SU-DHL-6 (cell line): ENCODE measurements at regions not wholly inside any gene's neighbourhood (a gene's known extent, or its start where the extent isn't known, plus 50 kb on each side); places are given as distances from the start of the nearest gene placed in this dataset.

ENCODE experiments used
- H2AFZ ChIP-seq: fragments of 200-600 bp; sonication (generic); 2 replicates; pipeline ENCODE4 v1.6.1; 2014; ENCODE audit warnings: low read depth, mild to moderate bottlenecking, moderate library complexity, mixed read lengths, antibody characterized with exemption, low read length; ENCODE audit not compliant: severe bottlenecking
- H3F3A ChIP-seq: fragments of 200-600 bp; shearing (Covaris generic); 2 replicates; pipeline ENCODE4 v1.6.0; 2016; ENCODE audit warnings: antibody characterized with exemption, mild to moderate bottlenecking; ENCODE audit not compliant: insufficient read depth
- H3K27ac ChIP-seq: fragments of 200-600 bp; sonication (generic); 2 replicates; pipeline ENCODE4 v1.5.1; 2016; ENCODE audit warnings: low read depth, mild to moderate bottlenecking, low read length, moderate library complexity, mixed read lengths
- H3K27me3 ChIP-seq: fragments of 200-600 bp; sonication (generic), shearing (Covaris generic); 2 replicates; pipeline ENCODE4 v1.6.0; 2014; ENCODE audit warnings: mild to moderate bottlenecking, low read length
- H3K36me3 ChIP-seq: fragments of 200-600 bp; sonication (generic); 2 replicates; pipeline ENCODE4 v1.6.1; 2014; ENCODE audit warnings: mild to moderate bottlenecking, low read length, mixed read lengths
- H3K4me2 ChIP-seq: fragments of 300-600, 200-600 bp; shearing (Covaris generic), sonication (generic); 2 replicates; pipeline ENCODE4 v1.6.0; 2014; ENCODE audit warnings: low read length, low read depth, mild to moderate bottlenecking; ENCODE audit not compliant: poor library complexity, severe bottlenecking
- H3K4me3 ChIP-seq: fragments of 200-600 bp; sonication (generic); 2 replicates; pipeline ENCODE4 v1.5.1; 2014; ENCODE audit warnings: antibody characterized with exemption, low read length, mild to moderate bottlenecking, mixed read lengths; ENCODE audit not compliant: insufficient read depth, poor library complexity, severe bottlenecking
- H3K79me2 ChIP-seq: fragments of 200-600 bp; sonication (generic); 2 replicates; pipeline ENCODE4 v1.6.1; 2014; ENCODE audit warnings: mild to moderate bottlenecking, low read length, moderate library complexity; ENCODE audit not compliant: insufficient read depth
- H3K9ac ChIP-seq: fragments of 200-600 bp; sonication (generic); 2 replicates; pipeline ENCODE4 v1.7.0; 2014; ENCODE audit warnings: mild to moderate bottlenecking, low read length
- H3K9me2 ChIP-seq: fragments of 200-600 bp; sonication (generic); replicated peaks from 2 replicates; pipeline ENCODE4 v1.6.1; 2014; ENCODE audit warnings: low read length; ENCODE audit not compliant: insufficient read depth
- H3K9me3 ChIP-seq: fragments of 200-600 bp; sonication (generic); 2 replicates; pipeline ENCODE4 v1.6.1; 2014; ENCODE audit warnings: low read length, mixed read lengths; ENCODE audit not compliant: insufficient read depth
- H4K20me1 ChIP-seq: fragments of 200-600 bp; sonication (generic); 2 replicates; pipeline ENCODE4 v1.6.1; 2014; ENCODE audit warnings: low read depth, mild to moderate bottlenecking, antibody characterized with exemption, low read length, moderate library complexity, mixed read lengths
- CTCF ChIP-seq: fragments of 200-600 bp; sonication (generic); IDR thresholded peaks from one replicate; pipeline ENCODE4 v1.5.1; 2017; ENCODE audit warnings: antibody characterized with exemption, mild to moderate bottlenecking, low read length, moderate library complexity; ENCODE audit not compliant: insufficient read depth, poor library complexity, severe bottlenecking
- EZH2phosphoT487 ChIP-seq: fragments of 200-600 bp; sonication (generic), shearing (Covaris generic); conservative IDR thresholded peaks from 2 replicates; pipeline ENCODE4 v1.6.1; 2018; ENCODE audit warnings: mild to moderate bottlenecking, antibody characterized with exemption, low read length, moderate library complexity, mixed read lengths

- H3K9ac ChIP-seq: no peak overlapping the region
These were observed 149.0 kb upstream of the STX18 start for GRCh38 chr4:4690854-4691253.

GRCh38 chr4:4689694-4690440 is 148.0 kb upstream of the STX18 start:
- H3K4me2 ChIP-seq: no peak overlapping the region
- no peak overlapping the region for H3K4me3 ChIP-seq
- no peak overlapping the region for H2AFZ ChIP-seq
- no peaks in the 10 kb centered on the region for H3K36me3 ChIP-seq
- H3F3A ChIP-seq: no peaks in the 10 kb centered on the region
- H3K9me3 ChIP-seq: no peaks in the 10 kb centered on the region
- H3K9ac ChIP-seq: no peak overlapping the region
- H3K79me2 ChIP-seq: no peaks in the 10 kb centered on the region
- H3K9me2 ChIP-seq: no peaks in the 10 kb centered on the region
- no peak overlapping the region for H3K27ac ChIP-seq
- TF ChIP-seq CTCF: no peak
- H3K27me3 ChIP-seq: no peaks in the 10 kb centered on the region
- no peaks in the 10 kb centered on the region for H4K20me1 ChIP-seq

More at GRCh38 chr4:4690854-4691253, 149.0 kb upstream of the STX18 start:
- H3F3A ChIP-seq: no peaks in the 10 kb centered on the region
- no peaks in the 10 kb centered on the region for H3K27me3 ChIP-seq
- H3K27ac ChIP-seq: no peak overlapping the region
- TF ChIP-seq CTCF (no peak), EZH2phosphoT487 (no peak)
- no peaks in the 10 kb centered on the region for H3K9me3 ChIP-seq
- H3K4me2 ChIP-seq: no peak overlapping the region
- no peak overlapping the region for H2AFZ ChIP-seq
- H4K20me1 ChIP-seq: no peaks in the 10 kb centered on the region
- H3K36me3 ChIP-seq: no peaks in the 10 kb centered on the region
- H3K79me2 ChIP-seq: no peaks in the 10 kb centered on the region
- H3K4me3 ChIP-seq: no peak overlapping the region
- H3K9me2 ChIP-seq: no peaks in the 10 kb centered on the region

- H3K27me3 ChIP-seq: no peaks in the 10 kb centered on the region
- no peaks in the 10 kb centered on the region for H3F3A ChIP-seq
- no peak overlapping the region for H3K9ac ChIP-seq
- no peak overlapping the region for H3K4me2 ChIP-seq
- no peak overlapping the region for H3K27ac ChIP-seq
- no peaks in the 10 kb centered on the region for H3K36me3 ChIP-seq
- no peak overlapping the region for H2AFZ ChIP-seq
- TF ChIP-seq EZH2phosphoT487 (no peak), CTCF (no peak)
- no peak overlapping the region for H3K4me3 ChIP-seq
- H3K79me2 ChIP-seq: no peaks in the 10 kb centered on the region
- H3K9me3 ChIP-seq: no peaks in the 10 kb centered on the region
- H3K9me2 ChIP-seq: no peaks in the 10 kb centered on the region
- H4K20me1 ChIP-seq: no peaks in the 10 kb centered on the region
These were observed 146.3 kb upstream of the STX18 start for GRCh38 chr4:4687935-4688727.
